Colonic mucosa (tissue), 4 donors: ENCODE measurements at regions not wholly inside any gene's neighbourhood (a gene's known extent, or its start where the extent isn't known, plus 50 kb on each side); places are given as distances from the start of the nearest gene placed in this dataset.

Experiments
- DNase-seq: peaks from one replicate; pipeline ENCODE4 v3.0.0-alpha.2; 2020
- H3K27ac ChIP-seq: fragments of 200-600 bp; one replicate; pipeline ENCODE4 v1.8.0; 2021
- H3K27me3 ChIP-seq: fragments of 200-600 bp; one replicate; pipeline ENCODE4 v1.8.0; 2021
- H3K36me3 ChIP-seq: fragments of 200-600 bp; one replicate; pipeline ENCODE4 v1.8.0; 2021
- H3K4me1 ChIP-seq: fragments of 200-600 bp; one replicate; pipeline ENCODE4 v1.8.0; 2021; ENCODE audit warnings: mild to moderate bottlenecking
- H3K4me3 ChIP-seq: fragments of 200-600 bp; one replicate; pipeline ENCODE4 v1.8.0; 2021
- H3K9ac ChIP-seq, 2 donors: one replicate each; pipeline ENCODE4 v1.7.0; 2013; ENCODE audit warnings: control low read depth in 2 of 2, low read depth in 2 of 2, low read length in 2 of 2
- H3K9me3 ChIP-seq: fragments of 200-600 bp; one replicate; pipeline ENCODE4 v1.8.0; 2021
- CTCF ChIP-seq: fragments of 200-600 bp; IDR thresholded peaks from one replicate; pipeline ENCODE4 v1.8.0; 2022; ENCODE audit warnings: antibody characterized with exemption, mild to moderate bottlenecking
- intact Hi-C: fragments of 100-400 bp; cut with DNase I; formaldehyde crosslinking; loops from one replicate; pipeline ENCODE4 v1.14.1; 2022
- donor health status: healthy.
- donor health status: DM: no; HTN: no; CAD: no.
- donor health status: DM: no; HTN: no; CAD: no.

- no peak for DNase-seq
- no peak overlapping the region for H3K9ac ChIP-seq
Measured at GRCh38 chr6:11415557-11415956, 122.0 kb upstream of the TMEM170B start.

GRCh38 chr6:11414176-11414963, 123.2 kb upstream of the TMEM170B start:
- Histone ChIP-seq H3K4me1 (no peaks in the 10 kb centered on the region), H3K36me3 (no peaks in the 10 kb centered on the region), H3K9me3 (no peaks in the 10 kb centered on the region), H3K9ac (no peak overlapping the region), H3K27ac (no peak overlapping the region), H3K27me3 (no peaks in the 10 kb centered on the region), H3K4me3 (no peak overlapping the region)
- no peak for TF ChIP-seq CTCF
- intact Hi-C loops = no loop called here
- no peak for DNase-seq

More at GRCh38 chr6:11415557-11415956, 122.0 kb upstream of the TMEM170B start:
- Histone ChIP-seq H3K27me3 (no peaks in the 10 kb centered on the region), H3K4me3 (no peak overlapping the region), H3K27ac (no peak overlapping the region), H3K36me3 (no peaks in the 10 kb centered on the region), H3K9me3 (no peaks in the 10 kb centered on the region), H3K4me1 (no peaks in the 10 kb centered on the region)
- intact Hi-C loops = no loop called here
- no peak for TF ChIP-seq CTCF

GRCh38 chr6:11413728-11414127, 123.8 kb upstream of the TMEM170B start:
- intact Hi-C loops = no loop called here
- Histone ChIP-seq H3K9me3 (no peaks in the 10 kb centered on the region), H3K36me3 (no peaks in the 10 kb centered on the region), H3K4me1 (no peaks in the 10 kb centered on the region), H3K9ac (no peak overlapping the region), H3K4me3 (no peak overlapping the region), H3K27ac (no peak overlapping the region), H3K27me3 (no peaks in the 10 kb centered on the region)
- TF ChIP-seq CTCF = no peak
- no peak for DNase-seq

GRCh38 chr6:11413117-11413687, 124.3 kb upstream of the TMEM170B start:
- H3K27me3 ChIP-seq = no peaks in the 10 kb centered on the region
- no peak for TF ChIP-seq CTCF
- no peak overlapping the region for H3K4me3 ChIP-seq
- H3K9ac ChIP-seq = no peak overlapping the region
- no peak overlapping the region for H3K27ac ChIP-seq
- no peak for DNase-seq
- intact Hi-C loops = no loop called here
- H3K36me3 ChIP-seq = no peaks in the 10 kb centered on the region
- no peaks in the 10 kb centered on the region for H3K9me3 ChIP-seq
- H3K4me1 ChIP-seq = no peaks in the 10 kb centered on the region

GRCh38 chr6:11412616-11413015, 124.9 kb upstream of the TMEM170B start:
- Histone ChIP-seq H3K27me3 (no peaks in the 10 kb centered on the region), H3K4me1 (no peaks in the 10 kb centered on the region), H3K36me3 (no peaks in the 10 kb centered on the region), H3K4me3 (no peak overlapping the region), H3K27ac (no peak overlapping the region), H3K9me3 (no peaks in the 10 kb centered on the region), H3K9ac (no peak overlapping the region)
- DNase-seq = no peak
- intact Hi-C loops = no loop called here
- TF ChIP-seq CTCF = no peak
